ENCODE measurements at regions not wholly inside any gene's neighbourhood (a gene's known extent, or its start where the extent isn't known, plus 50 kb on each side); places are given as distances from the start of the nearest gene placed in this dataset.

GRCh38 chr1:221612047-221612777, 129.7 kb downstream of the DUSP10 start:
- H3K27ac ChIP-seq (ENCODE audit: low read depth in 1 of 3, low read length in 2 of 3): no peak overlapping the region
- peak in 1 of 2 donors; percentile 8 for DNase-seq
- no peaks in the 10 kb centered on the region for H3K9me3 ChIP-seq (ENCODE audit: control insufficient read depth in 2 of 2, insufficient read depth in 1 of 2, low read depth in 1 of 2, low read length in 1 of 2)
- no peaks in the 10 kb centered on the region for H3K36me3 ChIP-seq (ENCODE audit: control insufficient read depth in 3 of 3, insufficient read depth in 2 of 3, low read depth in 1 of 3, low read length in 3 of 3)
- no peak for FAIRE-seq
- no peaks in the 10 kb centered on the region for H3K27me3 ChIP-seq (ENCODE audit: control insufficient read depth in 3 of 3, insufficient read depth in 3 of 3, low read length in 3 of 3)
- H3K4me3 ChIP-seq (ENCODE audit: low read depth in 1 of 3, low read length in 3 of 3): no peak overlapping the region
- no peaks in the 10 kb centered on the region for H3K4me1 ChIP-seq (ENCODE audit: control insufficient read depth in 3 of 3, insufficient read depth in 2 of 3, low read depth in 1 of 3, low read length in 2 of 3)
- 24 to 27% (median 26%) methylated on average over 5 of the region's 5 CpGs for WGBS, 3 donors

- no peaks in the 10 kb centered on the region for H3K36me3 ChIP-seq (ENCODE audit: control insufficient read depth in 3 of 3, insufficient read depth in 2 of 3, low read depth in 1 of 3, low read length in 3 of 3)
- no peak for DNase-seq
- no peaks in the 10 kb centered on the region for H3K4me1 ChIP-seq (ENCODE audit: control insufficient read depth in 3 of 3, insufficient read depth in 2 of 3, low read depth in 1 of 3, low read length in 2 of 3)
- H3K27me3 ChIP-seq (ENCODE audit: control insufficient read depth in 3 of 3, insufficient read depth in 3 of 3, low read length in 3 of 3): no peaks in the 10 kb centered on the region
- WGBS, 3 donors: 76 to 89% (median 87%) methylated on average over 5 of the region's 5 CpGs
- FAIRE-seq: no peak
- no peak overlapping the region for H3K4me3 ChIP-seq (ENCODE audit: low read depth in 1 of 3, low read length in 3 of 3)
- no peak overlapping the region for H3K27ac ChIP-seq (ENCODE audit: low read depth in 1 of 3, low read length in 2 of 3)
- H3K9me3 ChIP-seq (ENCODE audit: control insufficient read depth in 2 of 2, insufficient read depth in 1 of 2, low read depth in 1 of 2, low read length in 1 of 2): no peaks in the 10 kb centered on the region
Observed at GRCh38 chr1:221620437-221621384, 121.2 kb downstream of the DUSP10 start.

- Histone ChIP-seq H3K27ac (ENCODE audit: low read depth in 1 of 3, low read length in 2 of 3) (no peak overlapping the region), H3K9me3 (ENCODE audit: control insufficient read depth in 2 of 2, insufficient read depth in 1 of 2, low read depth in 1 of 2, low read length in 1 of 2) (no peaks in the 10 kb centered on the region), H3K4me1 (ENCODE audit: control insufficient read depth in 3 of 3, insufficient read depth in 2 of 3, low read depth in 1 of 3, low read length in 2 of 3) (no peaks in the 10 kb centered on the region), H3K36me3 (ENCODE audit: control insufficient read depth in 3 of 3, insufficient read depth in 2 of 3, low read depth in 1 of 3, low read length in 3 of 3) (no peaks in the 10 kb centered on the region), H3K4me3 (ENCODE audit: low read depth in 1 of 3, low read length in 3 of 3) (no peak overlapping the region), H3K27me3 (ENCODE audit: control insufficient read depth in 3 of 3, insufficient read depth in 3 of 3, low read length in 3 of 3) (no peaks in the 10 kb centered on the region)
- DNase-seq (no peak), FAIRE-seq (no peak)
- 78 to 93% (median 88%) methylated on average over 2 of the region's 2 CpGs for WGBS, 3 donors
Observed at GRCh38 chr1:221621683-221622082, 120.2 kb downstream of the DUSP10 start.

- Histone ChIP-seq H3K9me3 (ENCODE audit: control insufficient read depth in 2 of 2, insufficient read depth in 1 of 2, low read depth in 1 of 2, low read length in 1 of 2) (no peaks in the 10 kb centered on the region), H3K4me1 (ENCODE audit: control insufficient read depth in 3 of 3, insufficient read depth in 2 of 3, low read depth in 1 of 3, low read length in 2 of 3) (no peaks in the 10 kb centered on the region), H3K4me3 (ENCODE audit: low read depth in 1 of 3, low read length in 3 of 3) (no peak overlapping the region), H3K27me3 (ENCODE audit: control insufficient read depth in 3 of 3, insufficient read depth in 3 of 3, low read length in 3 of 3) (no peaks in the 10 kb centered on the region), H3K27ac (ENCODE audit: low read depth in 1 of 3, low read length in 2 of 3) (no peak overlapping the region), H3K36me3 (ENCODE audit: control insufficient read depth in 3 of 3, insufficient read depth in 2 of 3, low read depth in 1 of 3, low read length in 3 of 3) (no peaks in the 10 kb centered on the region)
- DNase-seq (no peak), FAIRE-seq (no peak)
- WGBS, 3 donors: 69 to 80% (median 72%) methylated on average over 2 of the region's 2 CpGs
Observed at GRCh38 chr1:221622389-221622788, 119.5 kb downstream of the DUSP10 start.

GRCh38 chr1:221625026-221625425, 116.9 kb downstream of the DUSP10 start:
- DNase-seq (no peak), FAIRE-seq (no peak)
- no peak overlapping the region for H3K27ac ChIP-seq (ENCODE audit: low read depth in 1 of 3, low read length in 2 of 3)
- H3K36me3 ChIP-seq (ENCODE audit: control insufficient read depth in 3 of 3, insufficient read depth in 2 of 3, low read depth in 1 of 3, low read length in 3 of 3): no peaks in the 10 kb centered on the region
- H3K27me3 ChIP-seq (ENCODE audit: control insufficient read depth in 3 of 3, insufficient read depth in 3 of 3, low read length in 3 of 3): no peaks in the 10 kb centered on the region
- H3K9me3 ChIP-seq (ENCODE audit: control insufficient read depth in 2 of 2, insufficient read depth in 1 of 2, low read depth in 1 of 2, low read length in 1 of 2): no peaks in the 10 kb centered on the region
- no peaks in the 10 kb centered on the region for H3K4me1 ChIP-seq (ENCODE audit: control insufficient read depth in 3 of 3, insufficient read depth in 2 of 3, low read depth in 1 of 3, low read length in 2 of 3)
- H3K4me3 ChIP-seq (ENCODE audit: low read depth in 1 of 3, low read length in 3 of 3): no peak overlapping the region

GRCh38 chr1:221626041-221626440, 115.8 kb downstream of the DUSP10 start:
- Histone ChIP-seq H3K36me3 (ENCODE audit: control insufficient read depth in 3 of 3, insufficient read depth in 2 of 3, low read depth in 1 of 3, low read length in 3 of 3) (no peaks in the 10 kb centered on the region), H3K4me3 (ENCODE audit: low read depth in 1 of 3, low read length in 3 of 3) (no peak overlapping the region), H3K27ac (ENCODE audit: low read depth in 1 of 3, low read length in 2 of 3) (no peak overlapping the region), H3K4me1 (ENCODE audit: control insufficient read depth in 3 of 3, insufficient read depth in 2 of 3, low read depth in 1 of 3, low read length in 2 of 3) (no peaks in the 10 kb centered on the region), H3K9me3 (ENCODE audit: control insufficient read depth in 2 of 2, insufficient read depth in 1 of 2, low read depth in 1 of 2, low read length in 1 of 2) (no peaks in the 10 kb centered on the region), H3K27me3 (ENCODE audit: control insufficient read depth in 3 of 3, insufficient read depth in 3 of 3, low read length in 3 of 3) (no peaks in the 10 kb centered on the region)
- DNase-seq (no peak), FAIRE-seq (no peak)
- WGBS, 3 donors: 94 to 100% (median 95%) methylated on average over 1 of the region's 1 CpG

GRCh38 chr1:221630236-221630635, 111.7 kb downstream of the DUSP10 start:
- no peaks in the 10 kb centered on the region for H3K4me1 ChIP-seq (ENCODE audit: control insufficient read depth in 3 of 3, insufficient read depth in 2 of 3, low read depth in 1 of 3, low read length in 2 of 3)
- no peak overlapping the region for H3K27ac ChIP-seq (ENCODE audit: low read depth in 1 of 3, low read length in 2 of 3)
- no peak overlapping the region for H3K4me3 ChIP-seq (ENCODE audit: low read depth in 1 of 3, low read length in 3 of 3)
- H3K9me3 ChIP-seq (ENCODE audit: control insufficient read depth in 2 of 2, insufficient read depth in 1 of 2, low read depth in 1 of 2, low read length in 1 of 2): no peaks in the 10 kb centered on the region
- H3K36me3 ChIP-seq (ENCODE audit: control insufficient read depth in 3 of 3, insufficient read depth in 2 of 3, low read depth in 1 of 3, low read length in 3 of 3): no peaks in the 10 kb centered on the region
- FAIRE-seq: no peak
- DNase-seq: no peak
- no peaks in the 10 kb centered on the region for H3K27me3 ChIP-seq (ENCODE audit: control insufficient read depth in 3 of 3, insufficient read depth in 3 of 3, low read length in 3 of 3)

GRCh38 chr1:221631556-221631955, 110.3 kb downstream of the DUSP10 start:
- no peak for FAIRE-seq
- H3K36me3 ChIP-seq (ENCODE audit: control insufficient read depth in 3 of 3, insufficient read depth in 2 of 3, low read depth in 1 of 3, low read length in 3 of 3): no peaks in the 10 kb centered on the region
- H3K9me3 ChIP-seq (ENCODE audit: control insufficient read depth in 2 of 2, insufficient read depth in 1 of 2, low read depth in 1 of 2, low read length in 1 of 2): no peaks in the 10 kb centered on the region
- DNase-seq: no peak
- no peaks in the 10 kb centered on the region for H3K27me3 ChIP-seq (ENCODE audit: control insufficient read depth in 3 of 3, insufficient read depth in 3 of 3, low read length in 3 of 3)
- H3K27ac ChIP-seq (ENCODE audit: low read depth in 1 of 3, low read length in 2 of 3): no peak overlapping the region
- H3K4me1 ChIP-seq (ENCODE audit: control insufficient read depth in 3 of 3, insufficient read depth in 2 of 3, low read depth in 1 of 3, low read length in 2 of 3): no peaks in the 10 kb centered on the region
- H3K4me3 ChIP-seq (ENCODE audit: low read depth in 1 of 3, low read length in 3 of 3): no peak overlapping the region
